ENCODE measurements at regions not wholly inside any gene's neighbourhood (a gene's known extent, or its start where the extent isn't known, plus 50 kb on each side); places are given as distances from the start of the nearest gene placed in this dataset.

DNA sequence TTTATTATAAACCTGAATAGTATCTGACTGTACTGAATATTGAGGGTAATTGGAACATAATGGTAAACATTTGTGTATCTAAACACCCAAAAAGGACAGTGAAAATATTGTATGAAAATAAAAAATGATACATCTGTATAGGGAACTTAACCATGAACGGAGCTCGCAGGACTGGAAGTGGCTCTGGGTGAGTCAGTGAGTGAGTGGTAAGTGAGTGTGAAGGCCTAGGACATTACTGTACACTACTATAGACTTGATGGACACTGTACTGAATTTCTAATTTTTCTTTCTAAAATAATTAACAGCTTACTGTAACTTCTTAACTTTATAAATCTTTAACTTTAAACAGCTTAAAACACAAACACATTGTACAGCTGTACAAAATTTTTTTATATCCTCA, 454.5 kb upstream of the FZD8 start:
- no peak for DNase-seq
- H3K36me3 ChIP-seq (replicated peaks; ENCODE audit: insufficient read depth, low read length), result no peaks in the 10 kb centered on the region
- no peak overlapping the region for H3K4me3 ChIP-seq (ENCODE audit: low read length)
- no peak overlapping the region for H3K27ac ChIP-seq (ENCODE audit: low read length)
- H2AFZ ChIP-seq (ENCODE audit: low read length), result no peak overlapping the region
- H3F3A ChIP-seq (ENCODE audit: insufficient read depth, low read length), result no peaks in the 10 kb centered on the region
- H3K9me2 ChIP-seq (replicated peaks; ENCODE audit: insufficient read depth, low read length), result no peaks in the 10 kb centered on the region
- H3K79me2 ChIP-seq (ENCODE audit: low read length), result no peaks in the 10 kb centered on the region
- H3K4me2 ChIP-seq (ENCODE audit: low read depth, low read length), result no peak overlapping the region
- TF ChIP-seq, protein P1, sequence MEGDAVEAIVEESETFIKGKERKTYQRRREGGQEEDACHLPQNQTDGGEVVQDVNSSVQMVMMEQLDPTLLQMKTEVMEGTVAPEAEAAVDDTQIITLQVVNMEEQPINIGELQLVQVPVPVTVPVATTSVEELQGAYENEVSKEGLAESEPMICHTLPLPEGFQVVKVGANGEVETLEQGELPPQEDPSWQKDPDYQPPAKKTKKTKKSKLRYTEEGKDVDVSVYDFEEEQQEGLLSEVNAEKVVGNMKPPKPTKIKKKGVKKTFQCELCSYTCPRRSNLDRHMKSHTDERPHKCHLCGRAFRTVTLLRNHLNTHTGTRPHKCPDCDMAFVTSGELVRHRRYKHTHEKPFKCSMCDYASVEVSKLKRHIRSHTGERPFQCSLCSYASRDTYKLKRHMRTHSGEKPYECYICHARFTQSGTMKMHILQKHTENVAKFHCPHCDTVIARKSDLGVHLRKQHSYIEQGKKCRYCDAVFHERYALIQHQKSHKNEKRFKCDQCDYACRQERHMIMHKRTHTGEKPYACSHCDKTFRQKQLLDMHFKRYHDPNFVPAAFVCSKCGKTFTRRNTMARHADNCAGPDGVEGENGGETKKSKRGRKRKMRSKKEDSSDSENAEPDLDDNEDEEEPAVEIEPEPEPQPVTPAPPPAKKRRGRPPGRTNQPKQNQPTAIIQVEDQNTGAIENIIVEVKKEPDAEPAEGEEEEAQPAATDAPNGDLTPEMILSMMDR (IDR thresholded peaks at IDR 0.05; ENCODE audit: low read length), result no peak
- TF ChIP-seq EZH2phosphoT487 (IDR thresholded peaks at IDR 0.05; ENCODE audit: low read length), result no peak
- TF ChIP-seq EZH2 (optimal IDR thresholded peaks at IDR 0.05; ENCODE audit: low read depth, low read length), result no peak
- no peaks in the 10 kb centered on the region for H4K20me1 ChIP-seq (ENCODE audit: insufficient read depth, low read length)
- H3K9me3 ChIP-seq (replicated peaks; ENCODE audit: insufficient read depth, low read length), result no peaks in the 10 kb centered on the region
- H3K4me1 ChIP-seq (ENCODE audit: low read length), result peaks cover 1% of the 10 kb centered on the region; the same call in 1 of the 2 replicates
- H3K9ac ChIP-seq (ENCODE audit: low read length), result no peak overlapping the region
- H3K27me3 ChIP-seq (replicated peaks; ENCODE audit: insufficient read depth, low read length), result no peaks in the 10 kb centered on the region

DNA sequence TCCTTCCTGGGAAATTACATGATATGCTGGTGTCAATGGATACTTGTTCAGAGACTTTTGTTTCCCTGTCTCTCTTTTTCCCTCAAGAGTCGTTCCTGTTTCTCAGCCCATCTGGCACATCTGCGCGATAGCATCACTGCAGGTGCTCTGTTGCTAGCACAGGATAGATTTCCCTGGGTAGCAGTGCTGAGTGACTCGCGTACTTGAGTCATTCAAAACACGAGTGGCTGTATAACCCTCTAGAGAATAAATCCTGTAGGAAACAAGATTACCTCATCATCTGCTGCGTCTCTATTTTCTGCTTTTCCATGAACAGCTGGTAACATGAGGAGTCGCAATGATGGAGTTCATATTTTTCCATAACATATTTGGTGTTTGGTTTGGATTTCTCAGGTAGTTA, 452.0 kb upstream of the FZD8 start:
- no peak overlapping the region for H3K4me2 ChIP-seq (ENCODE audit: low read depth, low read length)

DNA sequence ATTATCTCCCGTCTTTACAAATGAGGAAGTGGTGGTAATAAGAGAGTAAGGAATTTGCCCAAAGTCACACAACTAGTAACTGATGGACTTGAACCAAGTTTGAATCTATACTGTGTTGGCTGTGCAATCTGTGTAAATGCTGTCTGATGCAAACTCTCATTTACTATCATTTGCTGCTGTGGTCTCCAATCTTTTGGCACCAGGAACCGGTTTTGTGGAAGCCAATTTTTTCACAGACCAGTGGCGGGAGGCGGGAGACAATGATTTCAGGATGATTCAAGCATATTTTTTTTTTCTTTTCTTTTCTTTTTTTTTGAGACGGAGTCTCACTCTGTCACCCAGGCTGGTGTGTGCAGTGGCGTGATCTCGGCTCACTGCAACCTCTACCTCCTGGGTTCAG, 450.0 kb upstream of the FZD8 start:
- no peak overlapping the region for H3K4me3 ChIP-seq (ENCODE audit: low read length)
- no peaks in the 10 kb centered on the region for H4K20me1 ChIP-seq (ENCODE audit: insufficient read depth, low read length)
- no peaks in the 10 kb centered on the region for H3K9me3 ChIP-seq (replicated peaks; ENCODE audit: insufficient read depth, low read length)
- no peak overlapping the region for H3K9ac ChIP-seq (ENCODE audit: low read length)
- H3F3A ChIP-seq (ENCODE audit: insufficient read depth, low read length), result 0 out of 2 replicates have a peak, but pooled peaks cover 7% of the 10 kb centered on the region
- DNase-seq, result no peak
- H3K79me2 ChIP-seq (ENCODE audit: low read length), result no peaks in the 10 kb centered on the region
- no peak overlapping the region for H3K4me2 ChIP-seq (ENCODE audit: low read depth, low read length)
- H2AFZ ChIP-seq (ENCODE audit: low read length), result no peak overlapping the region
- H3K27me3 ChIP-seq (replicated peaks; ENCODE audit: insufficient read depth, low read length), result no peaks in the 10 kb centered on the region
- peaks cover 28% of the 10 kb centered on the region for H3K4me1 ChIP-seq (ENCODE audit: low read length)
- no peak overlapping the region for H3K27ac ChIP-seq (ENCODE audit: low read length)
- TF ChIP-seq, protein P1 (IDR thresholded peaks at IDR 0.05; ENCODE audit: low read length), result no peak
- no peak for TF ChIP-seq EZH2phosphoT487 (IDR thresholded peaks at IDR 0.05; ENCODE audit: low read length)
- no peak for TF ChIP-seq EZH2 (optimal IDR thresholded peaks at IDR 0.05; ENCODE audit: low read depth, low read length)
- H3K9me2 ChIP-seq (replicated peaks; ENCODE audit: insufficient read depth, low read length), result no peaks in the 10 kb centered on the region
- no peaks in the 10 kb centered on the region for H3K36me3 ChIP-seq (replicated peaks; ENCODE audit: insufficient read depth, low read length)

More for the DNA sequence above, 452.0 kb upstream of the FZD8 start:
- Histone ChIP-seq H3K4me1 (ENCODE audit: low read length) (peaks cover 25% of the 10 kb centered on the region), H3K79me2 (ENCODE audit: low read length) (no peaks in the 10 kb centered on the region), H3K9ac (ENCODE audit: low read length) (no peak overlapping the region), H4K20me1 (ENCODE audit: insufficient read depth, low read length) (no peaks in the 10 kb centered on the region), H3K36me3 (replicated peaks; ENCODE audit: insufficient read depth, low read length) (no peaks in the 10 kb centered on the region), H3K9me3 (replicated peaks; ENCODE audit: insufficient read depth, low read length) (no peaks in the 10 kb centered on the region), H3K4me3 (ENCODE audit: low read length) (no peak overlapping the region), H3K27me3 (replicated peaks; ENCODE audit: insufficient read depth, low read length) (no peaks in the 10 kb centered on the region), H3K9me2 (replicated peaks; ENCODE audit: insufficient read depth, low read length) (no peaks in the 10 kb centered on the region), H3F3A (ENCODE audit: insufficient read depth, low read length) (0 out of 2 replicates have a peak, but pooled peaks cover 7% of the 10 kb centered on the region), H3K27ac (ENCODE audit: low read length) (no peak overlapping the region), H2AFZ (ENCODE audit: low read length) (no peak overlapping the region)
- TF ChIP-seq EZH2phosphoT487 (IDR thresholded peaks at IDR 0.05; ENCODE audit: low read length) (no peak), EZH2 (optimal IDR thresholded peaks at IDR 0.05; ENCODE audit: low read depth, low read length) (no peak)
- TF ChIP-seq, protein P1 (IDR thresholded peaks at IDR 0.05; ENCODE audit: low read length), result no peak
- DNase-seq, result no peak

All from MM.1S (cell line).